ENCODE measurements at regions not wholly inside any gene's neighbourhood (a gene's known extent, or its start where the extent isn't known, plus 50 kb on each side); places are given as distances from the start of the nearest gene placed in this dataset.

- H2AFZ ChIP-seq (ENCODE audit: low read length): no peak overlapping the region
- no peak for FAIRE-seq
- no TSS peak for BruUV-seq (replicated peaks)
- no peaks in the 10 kb centered on the region; a peak in 1 of 5 replicates for H3K27me3 ChIP-seq (ENCODE audit: control insufficient read depth in 1 of 2, insufficient read depth in 2 of 2, low read length in 2 of 2)
- no peak overlapping the region for H3K27ac ChIP-seq (ENCODE audit: extremely low read length, insufficient read depth, low read length)
- intact Hi-C loops (cut with micrococcal nuclease; ENCODE audit: unreplicated experiment) (no loop called here), in situ Hi-C loops (cut with HindIII; ENCODE audit: extremely low pct_ligation_motif_present, low pct_unique_long_range_greater_than_20kb) (loop anchor here (25.0 kb wide), 1 partner anchor 189 kb away; no protein-coding TSS in a partner anchor)
- H3K36me3 ChIP-seq (replicated peaks in 1 of 2; ENCODE audit: control insufficient read depth in 1 of 2, insufficient read depth in 2 of 2, low read length in 2 of 2): no peaks in the 10 kb centered on the region
- no peak overlapping the region for H3K4me3 ChIP-seq (replicated peaks in 1 of 3; ENCODE audit: insufficient read depth in 1 of 3, low read depth in 2 of 3, low read length in 3 of 3)
- no peak overlapping the region for H3K4me2 ChIP-seq (ENCODE audit: low read depth, low read length)
- H3K9ac ChIP-seq (ENCODE audit: insufficient read depth, low read depth, low read length): no peak overlapping the region
- TF ChIP-seq TCF12 (IDR thresholded peaks at IDR 0.05) (no peak), TCF12 (CRISPR knock-in tag; IDR thresholded peaks at IDR 0.05) (no peak), ZNF572 (CRISPR knock-in tag; IDR thresholded peaks at IDR 0.05) (no peak), RAD21 (CRISPR knock-in tag; IDR thresholded peaks at IDR 0.05) (no peak), STAG1 (CRISPR knock-in tag; IDR thresholded peaks at IDR 0.05) (no peak), KMT2B (CRISPR knock-in tag; IDR thresholded peaks at IDR 0.05) (no peak), CREB3 (CRISPR knock-in tag; IDR thresholded peaks at IDR 0.05) (no peak), XRCC5 (optimal IDR thresholded peaks at IDR 0.05; ENCODE audit: low read length) (no peak), MIER3 (CRISPR knock-in tag; IDR thresholded peaks at IDR 0.05; ENCODE audit: borderline replicate concordance) (no peak), ZNF782 (CRISPR knock-in tag; IDR thresholded peaks at IDR 0.05; ENCODE audit: borderline replicate concordance) (no peak), MTERF4 (CRISPR knock-in tag; IDR thresholded peaks at IDR 0.05) (no peak), LBX2 (CRISPR knock-in tag; IDR thresholded peaks at IDR 0.05; ENCODE audit: borderline replicate concordance) (no peak), RCOR2 (CRISPR knock-in tag; IDR thresholded peaks at IDR 0.05) (no peak), LRRFIP1 (CRISPR knock-in tag; conservative IDR thresholded peaks at IDR 0.05) (no peak), TCF7L2 (IDR thresholded peaks at IDR 0.05; ENCODE audit: low read depth, low read length) (no peak), SAFB2 (CRISPR knock-in tag; IDR thresholded peaks at IDR 0.05; ENCODE audit: borderline replicate concordance, low read depth) (no peak), SNAPC5 (CRISPR knock-in tag; IDR thresholded peaks at IDR 0.05; ENCODE audit: borderline replicate concordance) (no peak)
- H3K79me2 ChIP-seq (ENCODE audit: insufficient read depth, low read length): no peaks in the 10 kb centered on the region
- H3K9me3 ChIP-seq (ENCODE audit: low read length): no peaks in the 10 kb centered on the region
- ATAC-seq: no peak
- DNase-seq (ENCODE audit: low spot score): no peak
- ChIA-PET POLR2A (no interaction called here), CTCF (ENCODE audit: low intra/inter-chr PET ratio, low total read pairs) (no interaction called here)
- no peaks in the 10 kb centered on the region for H4K20me1 ChIP-seq (ENCODE audit: insufficient read depth, low read length)
- H3K4me1 ChIP-seq (ENCODE audit: insufficient read depth, low read length): no peaks in the 10 kb centered on the region
- 0% methylated on average over 4 of the region's 4 CpGs for WGBS (ENCODE audit: low lambda C conversion rate)
Measured at GRCh38 chr18:54100920-54101470, 123.5 kb downstream of the MBD2 start.

All from HepG2 (cell line).